ENCODE measurements at regions not wholly inside any gene's neighbourhood (a gene's known extent, or its start where the extent isn't known, plus 50 kb on each side); places are given as distances from the start of the nearest gene placed in this dataset.

DNA sequence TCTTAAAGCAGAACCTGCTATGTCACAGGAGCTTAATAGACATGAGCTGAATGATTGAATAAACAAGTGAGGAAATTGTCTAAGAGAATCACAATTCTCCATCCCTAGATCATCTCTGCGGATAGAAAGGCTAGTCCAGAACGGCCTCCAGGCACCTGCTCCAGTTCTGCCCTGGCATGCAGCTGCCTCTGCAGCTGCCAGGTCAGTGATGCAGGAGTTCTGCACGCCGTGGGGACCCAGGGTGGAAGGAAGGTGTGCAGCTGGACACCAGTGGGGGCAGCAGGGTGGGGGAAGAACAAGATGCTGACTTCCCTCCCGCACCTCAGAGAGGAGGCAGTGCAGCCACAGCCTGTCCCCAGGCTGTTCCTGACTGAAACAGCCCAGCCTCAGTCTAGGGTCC is 192.1 kb upstream of the NCAM1 start:
- Histone ChIP-seq H3K4me1 (no peaks in the 10 kb centered on the region), H3K9me3 (no peaks in the 10 kb centered on the region), H3K4me3 (no peak overlapping the region), H3K27me3 (no peaks in the 10 kb centered on the region), H3K36me3 (ENCODE audit: low read depth, missing control alignments) (no peaks in the 10 kb centered on the region), H3K27ac (no peak overlapping the region)
- intact Hi-C loops (cut with DNase I; ENCODE audit: low total_unique reads) = no loop called here
- TF ChIP-seq POLR2A (IDR thresholded peaks at IDR 0.05) = no peak
- TF ChIP-seq, protein P1, sequence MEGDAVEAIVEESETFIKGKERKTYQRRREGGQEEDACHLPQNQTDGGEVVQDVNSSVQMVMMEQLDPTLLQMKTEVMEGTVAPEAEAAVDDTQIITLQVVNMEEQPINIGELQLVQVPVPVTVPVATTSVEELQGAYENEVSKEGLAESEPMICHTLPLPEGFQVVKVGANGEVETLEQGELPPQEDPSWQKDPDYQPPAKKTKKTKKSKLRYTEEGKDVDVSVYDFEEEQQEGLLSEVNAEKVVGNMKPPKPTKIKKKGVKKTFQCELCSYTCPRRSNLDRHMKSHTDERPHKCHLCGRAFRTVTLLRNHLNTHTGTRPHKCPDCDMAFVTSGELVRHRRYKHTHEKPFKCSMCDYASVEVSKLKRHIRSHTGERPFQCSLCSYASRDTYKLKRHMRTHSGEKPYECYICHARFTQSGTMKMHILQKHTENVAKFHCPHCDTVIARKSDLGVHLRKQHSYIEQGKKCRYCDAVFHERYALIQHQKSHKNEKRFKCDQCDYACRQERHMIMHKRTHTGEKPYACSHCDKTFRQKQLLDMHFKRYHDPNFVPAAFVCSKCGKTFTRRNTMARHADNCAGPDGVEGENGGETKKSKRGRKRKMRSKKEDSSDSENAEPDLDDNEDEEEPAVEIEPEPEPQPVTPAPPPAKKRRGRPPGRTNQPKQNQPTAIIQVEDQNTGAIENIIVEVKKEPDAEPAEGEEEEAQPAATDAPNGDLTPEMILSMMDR (IDR thresholded peaks at IDR 0.05) = no peak
- DNase-seq = no peak
- WGBS, 2 donors = 75 to 82% methylated on average over 5 of the region's 5 CpGs

- intact Hi-C loops (cut with DNase I; ENCODE audit: low total_unique reads) = no loop called here
- no peak for DNase-seq
- Histone ChIP-seq H3K27ac (no peak overlapping the region), H3K4me3 (no peak overlapping the region), H3K27me3 (no peaks in the 10 kb centered on the region), H3K9me3 (no peaks in the 10 kb centered on the region), H3K4me1 (no peaks in the 10 kb centered on the region), H3K36me3 (ENCODE audit: low read depth, missing control alignments) (no peaks in the 10 kb centered on the region)
- WGBS, 2 donors = 69 to 71% methylated on average over 3 to 4 of the region's 4 CpGs
- TF ChIP-seq POLR2A (IDR thresholded peaks at IDR 0.05) = no peak
- TF ChIP-seq, protein P1 (IDR thresholded peaks at IDR 0.05) = no peak
These were observed 191.6 kb upstream of the NCAM1 start for GRCh38 chr11:112769584-112769983.

GRCh38 chr11:112770033-112770432 is 191.2 kb upstream of the NCAM1 start:
- no peaks in the 10 kb centered on the region for H3K9me3 ChIP-seq
- H3K36me3 ChIP-seq (ENCODE audit: low read depth, missing control alignments) = no peaks in the 10 kb centered on the region
- H3K4me3 ChIP-seq = no peak overlapping the region
- H3K27ac ChIP-seq = no peak overlapping the region
- no peaks in the 10 kb centered on the region for H3K4me1 ChIP-seq
- WGBS, 2 donors = 77 to 90% methylated on average over 5 of the region's 5 CpGs
- no peak for DNase-seq
- TF ChIP-seq, protein P1 (IDR thresholded peaks at IDR 0.05) = no peak
- TF ChIP-seq POLR2A (IDR thresholded peaks at IDR 0.05) = no peak
- no peaks in the 10 kb centered on the region for H3K27me3 ChIP-seq
- intact Hi-C loops (cut with DNase I; ENCODE audit: low total_unique reads) = no loop called here

DNA sequence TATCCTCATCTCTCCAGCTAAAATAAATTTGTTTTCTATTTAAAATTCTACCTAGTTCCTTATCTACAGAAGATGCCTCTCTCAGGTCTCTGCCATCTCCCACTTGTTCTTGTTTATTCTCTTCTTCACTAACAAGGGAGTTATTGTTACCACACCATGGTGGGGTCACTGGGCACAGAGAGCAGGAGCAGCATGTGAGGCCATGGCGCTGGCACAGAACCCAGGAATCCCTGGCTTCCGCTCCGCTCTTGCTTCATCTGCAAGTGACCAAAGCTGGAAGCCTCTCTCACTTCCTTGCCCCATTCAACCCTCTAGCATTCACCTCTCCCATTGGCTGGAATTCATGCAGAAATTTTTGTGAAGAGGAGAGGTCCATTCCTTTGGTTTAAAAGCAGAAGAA is 190.7 kb upstream of the NCAM1 start:
- intact Hi-C loops (cut with DNase I; ENCODE audit: low total_unique reads) = no loop called here
- no peaks in the 10 kb centered on the region for H3K4me1 ChIP-seq
- no peak for DNase-seq
- H3K27ac ChIP-seq = no peak overlapping the region
- no peaks in the 10 kb centered on the region for H3K36me3 ChIP-seq (ENCODE audit: low read depth, missing control alignments)
- TF ChIP-seq POLR2A (IDR thresholded peaks at IDR 0.05) = no peak
- TF ChIP-seq, protein P1 (IDR thresholded peaks at IDR 0.05) = no peak
- no peaks in the 10 kb centered on the region for H3K9me3 ChIP-seq
- no peaks in the 10 kb centered on the region for H3K27me3 ChIP-seq
- 75 to 79% methylated on average over 3 of the region's 3 CpGs for WGBS, 2 donors
- no peak overlapping the region for H3K4me3 ChIP-seq

DNA sequence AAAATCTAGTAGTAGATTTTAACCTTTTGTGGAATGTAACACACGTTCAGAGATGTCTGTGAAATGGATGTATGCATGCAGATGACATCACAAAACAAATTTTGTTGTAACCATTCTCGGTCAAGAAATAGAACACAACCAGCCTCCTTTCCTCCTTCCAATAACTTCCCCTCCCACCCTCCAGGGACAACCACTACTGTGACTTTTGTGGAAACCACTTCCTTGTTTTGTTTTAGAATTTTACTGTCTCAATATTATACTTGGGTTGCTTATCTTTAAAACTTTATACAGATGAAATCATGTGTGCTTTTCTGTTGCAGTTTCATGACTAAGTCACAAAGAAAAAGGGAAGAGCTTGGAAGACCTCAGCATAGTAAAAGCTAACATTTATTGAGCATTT is 189.4 kb upstream of the NCAM1 start:
- 45 to 80% methylated on average over 2 of the region's 2 CpGs for WGBS, 2 donors
- Histone ChIP-seq H3K36me3 (ENCODE audit: low read depth, missing control alignments) (no peaks in the 10 kb centered on the region), H3K27me3 (no peaks in the 10 kb centered on the region), H3K4me3 (no peak overlapping the region), H3K4me1 (no peaks in the 10 kb centered on the region), H3K27ac (no peak overlapping the region), H3K9me3 (no peaks in the 10 kb centered on the region)
- TF ChIP-seq, protein P1 (IDR thresholded peaks at IDR 0.05) = no peak
- no peak for TF ChIP-seq POLR2A (IDR thresholded peaks at IDR 0.05)
- DNase-seq = no peak
- intact Hi-C loops (cut with DNase I; ENCODE audit: low total_unique reads) = no loop called here

Data from testis (tissue), 2 donors.